ENCODE measurements at regions not wholly inside any gene's neighbourhood (a gene's known extent, or its start where the extent isn't known, plus 50 kb on each side); places are given as distances from the start of the nearest gene placed in this dataset.

GRCh38 chr4:175511861-175512260 lies 300.2 kb downstream of the GPM6A start:
- no peak for TF ChIP-seq CTCF (IDR thresholded peaks at IDR 0.05 in 4 of 5, conservative IDR thresholded peaks at IDR 0.05 in 1 of 5)
- no peak for TF ChIP-seq POLR2A (IDR thresholded peaks at IDR 0.05)

Data from gastrocnemius medialis (tissue), 4 donors.